NCI-H187 (cell line): ENCODE measurements at regions not wholly inside any gene's neighbourhood (a gene's known extent, or its start where the extent isn't known, plus 50 kb on each side); places are given as distances from the start of the nearest gene placed in this dataset.
"Not testable (repeated sequence)": the region's sequence is repeated elsewhere in the genome, so short reads cannot be mapped to it uniquely, and the experiment has no call there.

ENCODE experiments used
- DNase-seq, 2 experiments: peaks; one replicate each; lab custom pipeline; 2025; lab: John Stamatoyannopoulos, UW

DNA sequence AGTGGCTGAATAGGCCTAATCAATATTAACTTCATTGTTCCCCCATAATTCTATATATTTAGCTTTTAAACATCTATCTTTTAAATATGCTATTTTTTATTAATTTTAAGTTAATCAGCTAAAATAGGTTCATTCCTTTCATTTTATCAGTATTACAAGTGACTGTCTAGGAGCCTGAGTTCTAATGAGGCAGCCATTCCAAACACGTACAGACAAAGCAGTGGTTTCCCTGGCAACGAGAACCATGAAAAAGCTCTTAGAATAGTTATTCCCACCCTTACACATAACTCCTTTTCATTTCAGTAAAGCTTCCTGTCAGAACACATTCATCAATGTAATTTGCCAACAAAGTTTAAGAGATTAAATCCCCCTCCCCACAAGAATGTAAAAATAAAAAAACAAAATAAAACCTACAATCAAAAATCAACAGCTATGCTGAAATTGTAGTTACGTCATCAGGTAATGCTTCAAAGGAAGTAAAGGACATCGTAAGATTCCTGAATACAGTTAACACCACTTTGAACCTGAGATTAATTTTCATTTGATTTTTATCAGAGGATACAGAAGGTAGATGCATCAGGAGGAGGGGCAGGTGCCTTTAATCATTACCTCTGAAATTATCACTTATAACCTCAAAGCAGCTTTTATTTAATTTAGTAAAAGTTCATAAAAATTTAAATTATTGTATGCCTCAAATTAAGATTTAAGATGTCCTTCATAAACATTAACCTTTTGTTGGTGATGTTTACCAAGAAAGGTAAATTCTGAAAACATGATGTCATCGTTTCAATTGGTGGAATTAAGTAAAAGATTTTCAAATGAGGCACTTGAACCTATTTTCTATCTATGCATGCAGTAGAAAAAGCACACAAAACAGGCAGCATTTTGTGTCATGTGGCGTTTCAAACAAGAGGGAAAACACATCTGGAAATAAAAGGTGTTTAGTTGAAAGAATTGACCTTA is 967.2 kb upstream of the FOXG1 start:
- DNase-seq: not testable (repeated sequence)

DNA sequence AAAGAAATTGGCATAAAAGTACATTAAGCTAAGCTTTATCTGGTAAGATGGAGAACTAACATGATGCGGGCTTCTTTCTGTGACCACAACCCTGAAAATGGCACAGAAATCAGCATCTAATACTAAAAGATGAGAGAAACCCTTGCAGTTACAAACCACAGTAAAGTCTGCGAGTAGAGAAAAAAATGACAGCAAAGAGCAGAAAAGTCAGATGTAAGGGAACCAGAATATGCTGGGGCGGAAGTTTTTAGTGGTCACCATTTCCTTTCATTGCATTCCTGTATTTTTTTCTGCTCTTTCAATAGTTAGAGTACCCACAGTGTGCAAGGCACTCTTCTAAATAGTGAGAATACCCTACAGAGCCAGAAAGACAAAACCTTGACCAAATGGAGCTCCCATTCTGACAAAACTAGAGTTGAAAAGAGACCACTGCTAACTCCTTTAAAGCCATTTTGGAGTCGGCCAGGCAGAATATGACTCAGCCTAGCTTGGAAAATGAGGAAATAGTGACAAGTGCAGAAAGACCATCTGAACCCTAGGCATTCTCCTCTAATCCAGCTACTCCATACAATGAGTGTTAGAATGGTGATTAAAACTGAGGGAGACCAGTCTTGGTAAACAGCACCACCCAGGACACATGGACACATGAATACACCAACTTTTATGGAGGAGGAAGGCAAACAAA is 948.7 kb upstream of the FOXG1 start:
- DNase-seq: not testable (repeated sequence)

DNA sequence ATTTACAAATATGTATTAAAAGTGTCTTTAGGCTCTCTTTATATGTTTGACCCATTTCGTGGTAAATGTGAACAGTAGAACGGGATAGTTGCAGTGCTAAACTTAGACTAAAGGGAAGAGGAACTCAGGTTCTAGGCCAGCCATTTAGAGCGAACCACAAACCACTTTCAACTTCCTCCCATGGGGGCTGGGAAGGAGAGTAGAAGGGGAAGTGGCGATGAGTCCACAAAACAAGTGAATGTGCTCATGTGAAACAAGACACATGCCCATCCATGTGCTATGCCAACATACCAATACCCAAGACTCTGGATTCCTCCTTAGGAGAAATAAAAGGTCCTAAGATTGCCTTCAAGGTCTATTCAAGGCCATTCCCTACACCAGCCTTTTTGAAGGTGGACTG is 940.4 kb upstream of the FOXG1 start:
- DNase-seq: not testable (repeated sequence)

DNA sequence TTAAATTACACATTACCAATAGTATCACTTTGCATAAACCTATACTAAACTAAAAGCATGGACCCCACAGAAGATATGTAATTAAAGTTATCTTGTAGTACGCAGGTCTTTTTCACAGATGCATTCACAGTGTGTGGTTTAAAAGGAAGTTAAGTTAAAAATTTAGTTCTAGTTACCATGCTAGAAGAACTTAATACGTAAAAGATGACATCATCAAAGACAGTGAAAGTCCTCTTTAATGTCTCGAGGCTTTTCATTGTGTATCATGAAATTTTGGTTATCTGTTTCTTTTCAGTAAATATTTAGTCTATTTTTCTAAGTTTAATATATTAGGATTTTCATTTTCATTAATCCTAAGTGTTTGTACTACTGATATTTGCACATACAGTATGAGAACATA is 934.6 kb upstream of the FOXG1 start:
- DNase-seq: not testable (repeated sequence)

DNA sequence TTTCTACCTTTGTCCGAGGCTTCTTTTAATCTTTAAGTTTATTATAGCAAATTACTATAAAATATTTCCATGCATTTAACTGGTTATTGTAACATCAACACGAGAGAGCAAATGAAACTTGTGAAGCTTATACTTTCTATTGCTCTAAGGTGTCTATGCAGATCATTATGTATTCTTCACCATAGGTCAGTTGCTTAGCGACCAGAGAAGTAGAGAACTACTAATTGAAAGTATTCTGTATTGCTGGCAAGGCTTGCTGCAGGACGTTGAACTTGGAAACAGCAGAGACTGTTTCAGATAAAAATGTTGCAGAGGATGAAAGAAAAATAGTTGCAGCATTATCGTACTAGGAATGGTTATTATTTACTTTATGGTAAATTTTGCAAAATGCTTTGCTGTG is 933.6 kb upstream of the FOXG1 start:
- DNase-seq: not testable (repeated sequence)

DNA sequence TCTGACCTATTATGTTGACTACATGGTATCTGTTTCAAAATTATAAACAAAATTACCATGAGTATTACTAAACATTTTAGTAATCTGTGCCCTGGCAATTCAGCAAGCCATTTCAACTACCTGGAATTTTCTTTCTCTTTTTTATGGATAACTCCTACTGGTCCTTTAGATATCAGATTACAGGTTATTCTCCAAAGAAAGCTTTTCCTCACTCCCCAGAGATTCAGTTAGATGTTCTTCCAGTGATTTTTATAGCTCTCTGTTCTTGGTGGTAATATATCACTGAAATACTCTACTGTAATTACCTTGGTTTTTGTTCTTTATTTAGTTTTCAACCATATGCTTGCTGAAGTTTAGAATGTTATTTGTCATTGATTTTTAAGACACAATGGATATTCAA is 930.2 kb upstream of the FOXG1 start:
- no peak for DNase-seq

DNA sequence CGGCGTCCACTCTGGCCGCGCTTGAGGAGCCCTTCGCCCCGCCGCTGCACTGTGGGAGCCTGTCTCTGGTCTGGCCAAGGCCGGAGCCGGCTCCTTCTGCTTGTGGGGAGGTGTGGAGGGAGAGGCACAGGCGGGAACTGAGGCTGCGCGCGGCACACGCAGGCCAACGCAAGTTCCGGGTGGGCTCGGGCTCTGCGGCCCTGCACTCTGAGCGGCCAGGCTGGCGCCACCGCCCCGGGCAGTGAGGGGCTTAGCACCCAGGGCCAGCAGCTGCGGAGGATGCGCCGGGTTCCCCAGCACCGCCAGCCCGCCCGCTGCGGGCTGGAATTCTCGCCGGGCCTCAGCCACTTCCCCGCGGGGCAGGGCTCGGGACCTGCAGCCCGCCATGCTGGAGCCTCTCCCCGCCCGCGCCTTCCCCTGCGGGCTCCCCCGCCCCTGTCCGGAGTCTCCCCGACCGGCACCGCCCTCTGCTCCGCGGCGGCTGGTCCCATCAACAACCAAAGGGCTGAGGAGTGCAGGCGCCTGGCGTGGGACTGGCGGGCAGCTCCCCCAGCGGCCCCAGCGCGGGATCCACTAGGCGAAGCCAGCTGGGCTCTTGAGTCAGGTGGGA is 921.2 kb upstream of the FOXG1 start:
- no peak for DNase-seq

DNA sequence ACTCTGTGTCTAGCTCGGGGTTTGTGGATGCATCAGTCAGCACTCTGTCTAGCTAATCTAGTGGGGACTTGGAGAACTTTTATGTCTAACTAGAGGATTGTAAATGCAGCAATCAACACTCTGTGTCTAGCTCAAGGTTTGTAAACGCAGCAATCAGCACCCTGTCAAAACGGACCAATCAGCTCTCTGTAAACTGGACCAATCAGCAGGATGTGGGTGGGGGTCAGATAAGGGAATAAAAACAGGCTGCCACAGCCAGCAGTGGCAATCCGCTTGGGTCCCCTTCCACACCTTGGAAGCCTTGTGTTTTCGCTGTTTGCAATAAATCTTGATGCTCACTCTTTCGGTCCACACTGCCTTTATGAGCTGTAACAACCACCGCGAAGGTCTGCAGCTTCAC is 920.7 kb upstream of the FOXG1 start:
- no peak for DNase-seq

DNA sequence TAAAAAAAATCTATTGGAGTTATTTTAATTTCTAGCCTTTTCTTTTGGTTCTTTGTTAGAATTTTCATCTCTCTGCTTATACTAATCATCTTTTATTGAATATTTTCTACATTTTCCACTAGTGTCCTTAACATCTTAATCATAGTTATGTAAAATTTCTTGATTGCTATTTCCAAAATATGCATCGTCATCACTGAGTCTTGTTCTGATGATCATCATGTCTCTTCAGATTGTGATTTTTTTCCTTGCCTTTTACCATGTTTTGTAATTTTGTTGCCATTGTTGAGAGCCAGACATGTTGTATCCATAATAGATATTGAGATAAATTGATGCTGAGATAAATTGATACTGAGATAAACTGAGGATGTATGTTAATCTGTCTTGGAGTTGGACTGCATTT is 919.1 kb upstream of the FOXG1 start:
- not testable (repeated sequence) for DNase-seq

DNA sequence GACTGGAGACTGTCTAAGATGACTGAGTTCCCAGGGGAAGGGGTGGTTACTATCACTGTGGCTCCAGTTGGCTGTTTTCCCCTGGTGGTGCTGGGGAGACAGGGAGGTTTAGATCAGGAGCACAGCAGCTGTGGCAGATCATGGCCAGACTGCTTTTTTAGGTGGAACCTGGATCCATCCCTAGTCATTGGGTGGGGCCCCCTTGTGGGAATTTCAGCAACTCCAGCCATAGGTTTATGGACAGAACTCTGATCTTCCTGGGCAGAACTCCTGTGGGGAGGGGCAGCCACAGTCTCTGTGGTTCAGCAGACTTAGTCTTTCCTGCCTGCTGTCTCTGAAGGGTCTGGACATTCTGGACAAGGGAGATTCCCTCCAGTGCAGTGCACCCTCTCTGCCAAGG is 917.4 kb upstream of the FOXG1 start:
- not testable (repeated sequence) for DNase-seq

DNA sequence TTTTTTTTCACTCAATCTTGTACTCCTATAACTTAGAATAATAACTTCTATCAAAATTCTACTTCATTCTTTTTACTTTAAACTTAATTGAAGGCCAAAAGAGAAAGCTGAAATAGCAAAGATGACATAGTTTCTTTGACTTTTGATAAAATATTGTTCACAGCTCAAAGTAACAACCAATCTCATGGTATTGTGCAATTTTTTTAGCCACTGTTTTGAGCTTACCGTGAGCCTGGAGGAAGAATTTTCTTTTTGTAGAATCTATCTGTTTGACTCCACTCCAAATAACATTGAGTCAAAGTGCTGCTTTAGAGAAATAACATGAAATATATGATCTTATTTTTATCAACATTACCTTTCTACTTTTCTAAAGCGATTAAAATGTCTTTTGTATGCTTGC is 903.9 kb upstream of the FOXG1 start:
- DNase-seq: no peak

DNA sequence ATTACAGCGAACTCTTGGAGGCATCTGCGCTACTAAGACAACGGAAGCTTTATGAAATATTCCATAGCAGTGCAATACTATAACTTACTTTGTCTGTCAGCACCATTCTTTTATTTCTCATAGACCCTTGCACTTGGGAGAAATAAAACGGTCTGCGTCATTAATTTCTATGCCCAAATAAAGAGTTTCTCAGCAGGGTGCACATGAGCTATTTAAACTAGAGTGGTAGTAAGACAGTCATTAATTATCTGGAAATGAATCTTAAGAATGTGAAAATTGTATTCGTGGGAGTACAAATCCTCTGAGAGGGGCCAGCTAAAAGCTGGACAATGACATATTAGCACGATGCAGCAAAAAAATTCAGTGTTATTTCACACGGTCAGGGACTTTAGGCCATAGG is 903.4 kb upstream of the FOXG1 start:
- no peak for DNase-seq

DNA sequence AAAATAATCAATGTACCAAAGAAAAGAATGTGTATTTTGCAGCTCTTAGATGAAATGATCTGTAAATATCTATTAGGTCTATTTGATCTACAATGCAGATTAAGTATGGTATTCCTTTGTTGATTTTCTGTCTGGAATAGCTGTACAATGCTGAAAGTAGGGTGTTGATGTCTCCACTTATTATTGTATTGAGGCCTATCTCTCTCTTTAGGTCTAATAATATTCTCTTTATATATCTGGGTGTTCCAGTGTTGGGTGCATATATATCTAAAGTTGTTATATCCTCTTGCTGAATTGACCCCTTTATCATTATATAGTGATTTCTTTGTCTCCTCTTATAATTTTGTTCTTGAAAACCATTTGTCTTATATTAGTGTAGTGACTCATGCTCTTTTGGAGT is 885.5 kb upstream of the FOXG1 start:
- DNase-seq: no peak

DNA sequence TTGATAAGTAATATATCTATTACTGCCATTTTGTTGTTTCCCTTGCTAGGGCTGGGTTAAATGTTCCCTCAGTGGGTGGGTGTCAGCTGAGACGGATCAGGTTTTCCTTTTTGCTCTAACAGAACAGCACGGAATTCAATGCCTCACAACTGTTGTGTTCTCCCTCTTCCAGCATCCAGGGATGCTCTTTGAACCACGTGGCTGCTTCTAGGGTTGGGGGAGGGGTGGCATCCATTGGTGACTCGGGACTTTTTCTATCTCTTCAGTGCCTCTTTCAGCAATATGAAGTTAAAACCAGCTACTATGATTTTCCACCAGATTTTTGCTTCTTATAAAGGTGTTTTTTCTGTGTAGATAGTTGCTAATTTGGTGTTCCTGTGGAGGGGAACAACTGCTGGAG is 884.9 kb upstream of the FOXG1 start:
- DNase-seq: no peak

DNA sequence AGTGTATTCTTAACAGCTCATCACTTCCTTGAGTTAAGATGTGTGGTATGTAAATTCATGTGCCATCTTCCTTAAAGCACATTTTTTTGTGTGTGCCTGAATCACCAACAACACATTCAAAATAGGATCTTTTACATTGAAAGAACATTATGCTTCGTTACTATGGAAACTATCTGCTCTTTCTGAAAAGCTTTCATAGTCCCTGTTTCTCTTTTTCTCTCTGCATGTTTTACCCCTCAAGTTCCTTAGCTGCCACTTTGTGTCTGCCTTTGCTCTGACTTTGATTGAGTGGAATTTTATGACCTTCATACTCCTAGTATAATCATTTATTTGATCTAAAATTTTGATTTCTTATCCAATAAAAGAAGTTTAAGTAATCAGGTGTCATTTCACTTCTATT is 880.3 kb upstream of the FOXG1 start:
- no peak for DNase-seq

DNA sequence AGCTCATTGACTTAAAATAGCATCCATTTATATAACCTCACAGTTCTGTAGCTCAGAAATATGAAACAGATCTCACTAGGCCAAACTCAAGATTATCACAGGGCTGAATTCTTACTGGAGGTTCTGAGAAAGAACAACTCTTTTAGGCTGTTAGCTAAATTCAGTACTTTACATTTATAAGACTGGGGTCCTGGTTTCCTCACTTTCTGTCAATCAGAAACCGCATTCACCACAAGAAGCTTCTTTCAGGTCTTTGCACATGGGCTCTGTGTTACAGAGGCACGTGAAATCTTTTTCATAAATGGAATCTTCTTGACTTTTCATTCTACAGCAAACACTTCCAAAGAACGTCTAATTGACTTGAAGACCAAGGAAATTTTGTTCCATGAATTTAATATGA is 876.3 kb upstream of the FOXG1 start:
- no peak for DNase-seq

DNA sequence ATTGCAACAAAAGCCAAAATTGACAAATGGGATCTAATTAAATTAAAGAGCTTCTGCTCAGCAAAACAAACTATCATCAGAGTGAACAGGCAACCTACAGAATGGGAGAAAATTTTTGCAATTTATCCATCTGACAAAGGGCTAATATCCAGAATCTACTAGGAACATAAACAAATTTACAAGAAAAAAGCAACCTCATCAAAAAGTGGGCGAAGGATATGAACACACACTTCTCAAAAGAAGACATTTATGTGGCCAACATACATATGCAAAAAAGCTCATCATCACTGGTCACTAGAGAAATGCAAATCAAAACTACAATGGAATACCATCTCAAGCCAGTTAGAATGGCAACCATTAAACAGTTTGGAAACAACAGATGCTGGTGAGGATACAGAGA is 858.1 kb upstream of the FOXG1 start:
- not testable (repeated sequence) for DNase-seq

DNA sequence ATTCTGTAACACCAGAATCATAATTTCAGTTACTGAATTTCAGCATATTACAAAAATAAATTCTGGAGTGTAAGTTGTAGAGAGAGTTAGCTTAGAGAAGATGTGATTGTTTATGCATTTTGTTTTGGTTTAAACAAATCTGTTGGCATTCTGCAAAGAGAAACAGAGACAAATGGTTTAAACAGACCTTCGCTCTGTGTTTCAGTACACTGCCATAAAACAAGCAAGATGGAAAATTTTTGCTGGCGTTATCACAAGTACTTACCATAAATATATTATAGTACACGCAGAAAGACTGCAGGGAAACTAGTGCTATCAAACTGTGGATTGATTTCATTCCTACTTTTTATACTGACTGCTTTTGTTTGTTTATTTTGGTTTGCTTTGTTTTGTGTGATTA is 850.3 kb upstream of the FOXG1 start:
- DNase-seq: no peak

DNA sequence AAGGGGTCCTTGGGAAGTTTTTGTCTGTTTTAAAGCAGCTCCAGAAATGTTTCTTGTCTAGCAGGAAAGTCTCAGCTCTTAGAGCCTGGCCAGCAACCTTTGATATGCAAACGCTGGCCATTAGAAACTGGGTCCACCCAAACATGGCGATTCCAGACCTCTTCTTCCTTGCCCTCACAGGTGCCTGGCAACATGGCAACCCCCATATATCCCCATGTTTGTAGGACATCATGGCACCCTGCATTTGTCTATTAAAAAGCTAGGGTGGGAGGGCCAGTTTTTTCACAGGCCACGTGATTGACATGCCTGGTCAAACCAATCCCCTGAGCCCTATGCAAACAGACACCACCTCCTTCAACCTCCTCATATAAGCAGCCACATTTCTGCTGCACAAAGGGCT is 848.7 kb upstream of the FOXG1 start:
- no peak for DNase-seq

DNA sequence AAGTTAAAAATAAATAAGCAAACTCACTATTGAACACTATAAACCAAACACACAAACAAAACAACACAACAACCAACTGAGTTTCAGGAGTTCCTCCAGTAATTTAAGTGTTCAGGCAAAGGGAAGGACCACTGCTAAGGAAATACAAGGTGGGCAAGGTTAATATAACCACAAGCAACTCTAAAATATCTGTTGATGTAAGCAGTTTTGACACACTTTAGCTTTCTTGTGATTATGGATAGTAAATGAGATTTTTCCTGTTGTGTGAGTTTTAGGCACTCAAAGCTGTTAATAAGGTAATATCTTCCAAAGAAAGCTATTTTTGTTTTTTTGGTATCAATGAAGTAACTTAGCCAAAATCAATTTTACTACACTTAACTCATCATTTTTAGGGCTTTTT is 839.1 kb upstream of the FOXG1 start:
- no peak for DNase-seq

DNA sequence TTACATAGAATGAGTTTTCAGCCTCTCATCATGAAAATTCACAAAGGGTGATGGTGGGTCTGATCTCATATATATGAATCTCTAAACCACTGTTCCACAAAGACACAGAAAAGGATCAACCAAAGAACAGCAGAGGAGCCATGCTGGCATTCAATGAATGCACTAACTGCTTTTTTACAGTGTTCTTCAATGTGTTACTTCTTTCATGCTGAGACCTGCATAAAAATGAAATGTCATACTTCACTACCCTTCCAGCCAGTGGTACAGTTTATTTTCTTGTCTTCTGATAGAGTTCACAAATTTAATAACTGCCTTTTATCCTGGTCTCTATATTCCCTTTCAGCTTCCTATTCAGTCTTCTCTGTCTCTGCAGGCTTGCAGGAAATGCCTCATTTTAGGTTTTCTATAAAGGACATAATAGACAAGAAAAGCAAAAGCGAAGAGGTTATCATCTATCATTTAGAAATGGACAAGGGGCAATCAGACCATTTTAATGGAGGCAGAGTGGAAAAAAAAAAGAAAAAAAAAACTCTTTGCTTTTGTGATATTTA is 836.7 kb upstream of the FOXG1 start:
- no peak for DNase-seq

DNA sequence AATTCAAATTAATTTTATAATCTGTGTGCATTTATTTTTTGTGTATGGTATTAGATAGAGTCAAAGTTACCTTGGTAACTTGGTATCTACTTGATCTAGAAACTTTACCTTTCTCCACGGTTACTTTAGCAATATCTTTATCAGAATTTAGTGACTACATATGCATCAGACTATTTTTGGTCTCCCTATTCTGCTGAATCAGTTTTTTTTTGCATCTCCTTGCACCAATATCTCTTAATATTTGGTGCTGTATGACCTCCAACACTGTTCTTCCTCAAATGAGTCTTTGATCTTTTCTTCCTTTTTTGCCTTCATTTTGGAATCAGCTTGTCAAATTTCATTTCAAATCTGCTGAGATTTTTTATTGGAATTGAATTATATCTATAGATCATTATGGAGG is 828.2 kb upstream of the FOXG1 start:
- no peak for DNase-seq

DNA sequence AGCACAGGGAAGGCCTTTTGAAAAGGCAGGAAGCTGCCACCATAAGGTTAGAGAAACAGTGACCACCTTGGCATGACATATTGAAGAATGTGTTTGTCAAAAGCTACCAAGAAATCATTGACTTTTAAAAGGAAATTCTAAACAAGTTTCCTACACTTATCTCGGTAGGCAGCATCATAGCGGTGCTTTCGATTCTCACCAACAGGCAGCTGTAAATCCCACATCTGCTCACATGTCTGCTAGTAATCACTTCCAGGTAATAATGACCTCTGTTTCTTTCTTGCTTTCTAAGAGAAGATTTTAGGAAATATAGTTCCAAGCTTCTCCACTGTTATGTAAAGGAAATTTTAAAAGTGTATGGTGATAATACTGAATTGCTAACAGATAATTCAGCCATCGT is 821.1 kb upstream of the FOXG1 start:
- no peak for DNase-seq
